GM12892 (cell line): ENCODE measurements at regions not wholly inside any gene's neighbourhood (a gene's known extent, or its start where the extent isn't known, plus 50 kb on each side); places are given as distances from the start of the nearest gene placed in this dataset.

Source experiments
- POLR2A ChIP-seq: IDR thresholded peaks from 2 replicates; pipeline ENCODE4 v1.6.1; 2011; ENCODE audit warnings: low read depth, low read length, control low read depth
- POLR2AphosphoS5 ChIP-seq: IDR thresholded peaks from 2 replicates; pipeline ENCODE4 v1.6.1; 2011; ENCODE audit warnings: low read depth, low read length, control low read depth
- TAF1 ChIP-seq: IDR thresholded peaks from 2 replicates; pipeline ENCODE4 v1.6.1; 2011; ENCODE audit warnings: low read depth, mild to moderate bottlenecking, control low read depth, low read length, borderline replicate concordance

DNA sequence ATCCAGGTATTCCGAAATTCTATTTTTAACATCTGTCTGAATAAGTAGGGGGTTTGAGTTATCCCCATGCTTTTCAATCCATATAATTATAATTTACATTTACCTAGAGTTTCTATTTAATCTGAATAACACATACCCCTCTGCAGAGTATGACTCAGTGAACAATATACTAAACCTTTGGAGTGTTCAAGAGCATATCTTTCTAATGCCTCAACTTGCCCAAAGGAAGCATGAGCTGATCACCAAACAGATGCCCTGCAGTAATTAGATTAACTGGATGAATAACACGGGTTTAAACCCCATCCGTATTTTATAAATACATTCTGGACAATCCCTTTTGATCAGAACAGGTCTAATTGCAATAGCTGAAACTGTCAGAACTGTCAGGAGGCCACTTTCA, 897.1 kb downstream of the TFAP2A start:
- TF ChIP-seq POLR2A (no peak), POLR2AphosphoS5 (no peak), TAF1 (no peak)
